Gastrocnemius medialis (tissue), 4 donors: ENCODE measurements at regions not wholly inside any gene's neighbourhood (a gene's known extent, or its start where the extent isn't known, plus 50 kb on each side); places are given as distances from the start of the nearest gene placed in this dataset.

Experiments used
- CTCF ChIP-seq, 5 experiments: fragments of 450-650 bp in 3 of 5; fragments of 200-600 bp in 2 of 5; sonication (generic) in 2 of 5; IDR thresholded peaks in 4 of 5; conservative IDR thresholded peaks in 1 of 5; 1 replicate in 4 of 5; 2 replicates in 1 of 5; pipeline ENCODE4 v1.5.1; 2016 to 2019; ENCODE audit warnings: antibody characterized with exemption in 5 of 5, mild to moderate bottlenecking in 3 of 5, moderate library complexity in 3 of 5
- POLR2A ChIP-seq, 2 donors: fragments of 450-650 bp; IDR thresholded peaks; one replicate each; pipeline ENCODE4 v1.6.1; 2017; ENCODE audit warnings: antibody characterized with exemption in 2 of 2, mild to moderate bottlenecking in 2 of 2, moderate library complexity in 2 of 2

- no peak for TF ChIP-seq CTCF (IDR thresholded peaks at IDR 0.05 in 4 of 5, conservative IDR thresholded peaks at IDR 0.05 in 1 of 5)
- no peak for TF ChIP-seq POLR2A (IDR thresholded peaks at IDR 0.05)
Observed at GRCh38 chr5:8505196-8505595, 636.2 kb downstream of the MTRR start.
